DMS53 (cell line): ENCODE measurements at regions not wholly inside any gene's neighbourhood (a gene's known extent, or its start where the extent isn't known, plus 50 kb on each side); places are given as distances from the start of the nearest gene placed in this dataset.
A peak's percentile ranks its signal among the peaks of the same experiment; 100 is the strongest.

Experiments used
- DNase-seq: peaks from one replicate; lab custom pipeline; 2025; lab: John Stamatoyannopoulos, UW

GRCh38 chr2:195408811-195409210 lies 248.2 kb upstream of the SLC39A10 start:
- DNase-seq: no peak

- no peak for DNase-seq
Measured at GRCh38 chr2:195408196-195408595, 248.8 kb upstream of the SLC39A10 start.

- DNase-seq: peak; percentile 45
Measured at GRCh38 chr2:195407783-195408182, 249.2 kb upstream of the SLC39A10 start.

- no peak for DNase-seq
Measured at GRCh38 chr2:195406886-195407603, 250.0 kb upstream of the SLC39A10 start.

GRCh38 chr2:195404651-195405050 lies 252.4 kb upstream of the SLC39A10 start:
- DNase-seq: no peak

GRCh38 chr2:195396479-195396878 lies 260.5 kb upstream of the SLC39A10 start:
- no peak for DNase-seq

- no peak for DNase-seq
Measured at GRCh38 chr2:195395362-195395761, 261.7 kb upstream of the SLC39A10 start.

GRCh38 chr2:195392446-195393336 lies 264.3 kb upstream of the SLC39A10 start:
- no peak for DNase-seq

GRCh38 chr2:195390686-195391321 lies 266.2 kb upstream of the SLC39A10 start:
- no peak for DNase-seq

GRCh38 chr2:195388028-195388427 lies 269.0 kb upstream of the SLC39A10 start:
- DNase-seq: no peak

GRCh38 chr2:195382186-195382585 lies 274.8 kb upstream of the SLC39A10 start:
- DNase-seq: peak; percentile 6

- no peak for DNase-seq
Measured at GRCh38 chr2:195370167-195370943, 286.7 kb upstream of the SLC39A10 start.

GRCh38 chr2:195369218-195369587 lies 287.8 kb upstream of the SLC39A10 start:
- DNase-seq: no peak

GRCh38 chr2:195368249-195369217 lies 288.5 kb upstream of the SLC39A10 start:
- DNase-seq: no peak

GRCh38 chr2:195367809-195368208 lies 289.2 kb upstream of the SLC39A10 start:
- no peak for DNase-seq

GRCh38 chr2:195364015-195364965 lies 292.7 kb upstream of the SLC39A10 start:
- DNase-seq: peak; percentile 25

- peak; percentile 10 for DNase-seq
Measured at GRCh38 chr2:195363496-195363895, 293.5 kb upstream of the SLC39A10 start.

GRCh38 chr2:195360242-195360641 lies 296.8 kb upstream of the SLC39A10 start:
- no peak for DNase-seq

- no peak for DNase-seq
Measured at GRCh38 chr2:195359043-195359735, 297.8 kb upstream of the SLC39A10 start.
